Fibroblast of pulmonary artery (primary cell): ENCODE measurements at regions not wholly inside any gene's neighbourhood (a gene's known extent, or its start where the extent isn't known, plus 50 kb on each side); places are given as distances from the start of the nearest gene placed in this dataset.

Source experiments
- DNase-seq: peaks from one replicate; pipeline ENCODE4 v3.0.0-alpha.2; 2010; ENCODE audit warnings: low read depth
- H3K4me3 ChIP-seq: replicated peaks from 2 replicates; pipeline ENCODE4 v1.5.1; 2011; ENCODE audit warnings: low read depth, mild to moderate bottlenecking, control low read depth, low read length, moderate library complexity
- TF ChIP-seq, protein P1 (sequence below): IDR thresholded peaks from 2 replicates; pipeline ENCODE4 v1.5.1; 2011; ENCODE audit warnings: mild to moderate bottlenecking, control low read depth, low read length, inconsistent platforms; ENCODE audit errors: missing control alignments

GRCh38 chr18:38635709-38636430 lies 1070.3 kb upstream of the CELF4 start:
- DNase-seq: peak; percentile 20
- H3K4me3 ChIP-seq: no peak overlapping the region
- TF ChIP-seq, protein P1, sequence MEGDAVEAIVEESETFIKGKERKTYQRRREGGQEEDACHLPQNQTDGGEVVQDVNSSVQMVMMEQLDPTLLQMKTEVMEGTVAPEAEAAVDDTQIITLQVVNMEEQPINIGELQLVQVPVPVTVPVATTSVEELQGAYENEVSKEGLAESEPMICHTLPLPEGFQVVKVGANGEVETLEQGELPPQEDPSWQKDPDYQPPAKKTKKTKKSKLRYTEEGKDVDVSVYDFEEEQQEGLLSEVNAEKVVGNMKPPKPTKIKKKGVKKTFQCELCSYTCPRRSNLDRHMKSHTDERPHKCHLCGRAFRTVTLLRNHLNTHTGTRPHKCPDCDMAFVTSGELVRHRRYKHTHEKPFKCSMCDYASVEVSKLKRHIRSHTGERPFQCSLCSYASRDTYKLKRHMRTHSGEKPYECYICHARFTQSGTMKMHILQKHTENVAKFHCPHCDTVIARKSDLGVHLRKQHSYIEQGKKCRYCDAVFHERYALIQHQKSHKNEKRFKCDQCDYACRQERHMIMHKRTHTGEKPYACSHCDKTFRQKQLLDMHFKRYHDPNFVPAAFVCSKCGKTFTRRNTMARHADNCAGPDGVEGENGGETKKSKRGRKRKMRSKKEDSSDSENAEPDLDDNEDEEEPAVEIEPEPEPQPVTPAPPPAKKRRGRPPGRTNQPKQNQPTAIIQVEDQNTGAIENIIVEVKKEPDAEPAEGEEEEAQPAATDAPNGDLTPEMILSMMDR: no peak

GRCh38 chr18:38634117-38634516 lies 1068.5 kb upstream of the CELF4 start:
- H3K4me3 ChIP-seq: no peak overlapping the region
- TF ChIP-seq, protein P1: no peak
- DNase-seq: no peak

DNA sequence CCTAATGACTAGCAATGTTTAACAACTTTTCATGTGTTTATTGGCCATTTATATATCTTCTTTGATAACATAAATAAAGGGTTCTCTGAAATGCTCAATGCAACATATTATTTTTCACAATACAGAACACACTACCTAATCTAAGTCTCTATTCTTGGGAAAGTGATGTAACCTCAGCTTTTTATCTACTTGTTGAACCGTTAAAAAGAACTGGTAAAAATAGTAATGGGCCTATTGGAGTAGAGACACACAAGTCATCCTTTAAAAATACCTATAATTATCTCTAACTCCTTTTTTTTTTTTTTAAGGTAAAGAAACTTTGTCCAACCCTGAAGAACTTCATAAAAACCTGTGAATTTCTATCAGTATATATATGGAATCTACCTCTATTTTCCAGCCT lies 1067.7 kb upstream of the CELF4 start:
- DNase-seq: no peak
- TF ChIP-seq, protein P1: no peak
- H3K4me3 ChIP-seq: no peak overlapping the region

GRCh38 chr18:38619129-38619528 lies 1053.5 kb upstream of the CELF4 start:
- TF ChIP-seq, protein P1: no peak
- DNase-seq: no peak
- H3K4me3 ChIP-seq: no peak overlapping the region

DNA sequence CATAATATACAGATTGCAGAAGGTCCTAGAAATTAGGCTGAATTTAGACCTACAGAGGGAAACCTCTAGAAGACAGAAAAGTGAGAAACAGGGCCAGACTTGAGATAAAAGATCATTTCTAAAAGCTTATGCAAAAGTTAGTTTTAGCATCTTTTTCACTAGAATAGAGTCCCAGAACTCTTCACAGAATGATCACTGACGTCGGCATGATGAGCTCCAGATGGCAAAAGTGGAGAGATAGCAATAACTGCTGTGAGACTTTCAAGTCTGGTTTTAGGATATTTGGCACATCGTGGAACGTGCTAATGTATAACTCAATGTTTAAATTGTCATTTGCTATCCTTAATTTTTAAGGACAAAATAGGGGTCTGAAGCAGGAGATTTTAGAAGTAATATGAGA lies 1050.7 kb upstream of the CELF4 start:
- TF ChIP-seq, protein P1: no peak
- DNase-seq: no peak
- no peak overlapping the region for H3K4me3 ChIP-seq

GRCh38 chr18:38612904-38613303 lies 1047.3 kb upstream of the CELF4 start:
- H3K4me3 ChIP-seq: no peak overlapping the region
- no peak for DNase-seq
- TF ChIP-seq, protein P1: no peak
